HepG2 (cell line): ENCODE measurements at regions not wholly inside any gene's neighbourhood (a gene's known extent, or its start where the extent isn't known, plus 50 kb on each side); places are given as distances from the start of the nearest gene placed in this dataset.

Source experiments
- CTCF ChIP-seq: sonication (generic); formaldehyde crosslinking; IDR thresholded peaks from 2 replicates; pipeline ENCODE4 v1.5.0; 2020; ENCODE audit warnings: mild to moderate bottlenecking, missing genetic modification reagents, moderate library complexity
- JUN ChIP-seq: sonication (generic); formaldehyde crosslinking; IDR thresholded peaks from 2 replicates; pipeline ENCODE4 v1.4.0; 2020; ENCODE audit warnings: mild to moderate bottlenecking, missing genetic modification reagents
- NR2F6 ChIP-seq, 2 experiments: IDR thresholded peaks; 2 replicates each; pipeline ENCODE4 v1.6.1; 2016; ENCODE audit warnings: antibody characterized with exemption in 1 of 2, mild to moderate bottlenecking in 1 of 2
- RELA ChIP-seq: sonication (generic); formaldehyde crosslinking; IDR thresholded peaks from 2 replicates; pipeline ENCODE4 v1.4.0; 2020; ENCODE audit warnings: missing genetic modification reagents
- TFDP1 ChIP-seq: IDR thresholded peaks from 2 replicates; pipeline ENCODE4 v1.6.1; 2016; ENCODE audit warnings: missing compliant biosample characterization, missing genetic modification reagents, borderline replicate concordance
- ZBTB33 ChIP-seq: sonication (generic); formaldehyde crosslinking; IDR thresholded peaks from 2 replicates; pipeline ENCODE4 v1.4.0; 2020; ENCODE audit warnings: missing genetic modification reagents
- ZFP37 ChIP-seq: sonication (generic); formaldehyde crosslinking; IDR thresholded peaks from 2 replicates; pipeline ENCODE4 v1.4.0; 2020; ENCODE audit warnings: missing genetic modification reagents, borderline replicate concordance

GRCh38 chr18:75545189-75545588 is 117.7 kb upstream of the SMIM21 start:
- TF ChIP-seq JUN (CRISPR knock-in tag) (no peak), RELA (CRISPR knock-in tag) (no peak), ZBTB33 (no peak), CTCF (CRISPR knock-in tag) (no peak), NR2F6 (IDR thresholded peaks at IDR 0.05) (no peak), NR2F6 (CRISPR knock-in tag; IDR thresholded peaks at IDR 0.05) (no peak), ZFP37 (CRISPR knock-in tag) (no peak), TFDP1 (CRISPR knock-in tag) (no peak)
